ENCODE measurements at regions not wholly inside any gene's neighbourhood (a gene's known extent, or its start where the extent isn't known, plus 50 kb on each side); places are given as distances from the start of the nearest gene placed in this dataset.

DNA sequence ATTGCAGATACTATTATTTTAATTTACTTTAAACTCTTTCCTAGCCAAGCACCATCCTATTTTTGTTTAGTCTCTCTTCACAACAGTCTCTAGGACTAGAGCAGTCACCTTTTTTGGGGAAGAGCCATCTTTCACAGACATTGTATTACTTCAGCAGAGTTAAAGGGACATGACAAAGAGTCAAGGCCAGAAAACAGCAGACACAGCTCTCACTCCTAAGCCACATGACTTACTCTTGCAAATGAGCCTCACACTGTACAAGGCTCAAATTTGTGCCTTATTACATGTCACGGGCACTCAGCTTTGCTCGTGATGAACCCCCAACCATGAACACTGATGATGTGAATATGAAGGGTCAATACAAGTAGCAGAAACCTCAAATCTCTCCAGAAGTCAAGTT, 104.3 kb downstream of the ZNF608 start (continued):
- TF ChIP-seq, protein P1, sequence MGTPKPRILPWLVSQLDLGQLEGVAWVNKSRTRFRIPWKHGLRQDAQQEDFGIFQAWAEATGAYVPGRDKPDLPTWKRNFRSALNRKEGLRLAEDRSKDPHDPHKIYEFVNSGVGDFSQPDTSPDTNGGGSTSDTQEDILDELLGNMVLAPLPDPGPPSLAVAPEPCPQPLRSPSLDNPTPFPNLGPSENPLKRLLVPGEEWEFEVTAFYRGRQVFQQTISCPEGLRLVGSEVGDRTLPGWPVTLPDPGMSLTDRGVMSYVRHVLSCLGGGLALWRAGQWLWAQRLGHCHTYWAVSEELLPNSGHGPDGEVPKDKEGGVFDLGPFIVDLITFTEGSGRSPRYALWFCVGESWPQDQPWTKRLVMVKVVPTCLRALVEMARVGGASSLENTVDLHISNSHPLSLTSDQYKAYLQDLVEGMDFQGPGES (IDR thresholded peaks at IDR 0.05; ENCODE audit: low read depth, low read length), result no peak
- TF ChIP-seq FOSL2 (IDR thresholded peaks at IDR 0.05; ENCODE audit: borderline replicate concordance, low read depth) (no peak), EZH2phosphoT487 (IDR thresholded peaks at IDR 0.05; ENCODE audit: borderline replicate concordance, low read depth) (no peak), FOXJ3 (CRISPR knock-in tag; IDR thresholded peaks at IDR 0.05) (no peak), TEAD4 (IDR thresholded peaks at IDR 0.05; ENCODE audit: borderline replicate concordance, insufficient read depth) (no peak), FOXM1 (IDR thresholded peaks at IDR 0.05; ENCODE audit: low read depth) (no peak), RFX5 (IDR thresholded peaks at IDR 0.05; ENCODE audit: low read length) (no peak)
- TF ChIP-seq, protein P2, sequence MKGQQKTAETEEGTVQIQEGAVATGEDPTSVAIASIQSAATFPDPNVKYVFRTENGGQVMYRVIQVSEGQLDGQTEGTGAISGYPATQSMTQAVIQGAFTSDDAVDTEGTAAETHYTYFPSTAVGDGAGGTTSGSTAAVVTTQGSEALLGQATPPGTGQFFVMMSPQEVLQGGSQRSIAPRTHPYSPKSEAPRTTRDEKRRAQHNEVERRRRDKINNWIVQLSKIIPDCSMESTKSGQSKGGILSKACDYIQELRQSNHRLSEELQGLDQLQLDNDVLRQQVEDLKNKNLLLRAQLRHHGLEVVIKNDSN (IDR thresholded peaks at IDR 0.05; ENCODE audit: borderline replicate concordance, low read depth), result no peak
- TF ChIP-seq, protein P3, sequence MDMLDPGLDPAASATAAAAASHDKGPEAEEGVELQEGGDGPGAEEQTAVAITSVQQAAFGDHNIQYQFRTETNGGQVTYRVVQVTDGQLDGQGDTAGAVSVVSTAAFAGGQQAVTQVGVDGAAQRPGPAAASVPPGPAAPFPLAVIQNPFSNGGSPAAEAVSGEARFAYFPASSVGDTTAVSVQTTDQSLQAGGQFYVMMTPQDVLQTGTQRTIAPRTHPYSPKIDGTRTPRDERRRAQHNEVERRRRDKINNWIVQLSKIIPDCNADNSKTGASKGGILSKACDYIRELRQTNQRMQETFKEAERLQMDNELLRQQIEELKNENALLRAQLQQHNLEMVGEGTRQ (IDR thresholded peaks at IDR 0.05; ENCODE audit: borderline replicate concordance, low read depth, low read length), result no peak

DNA sequence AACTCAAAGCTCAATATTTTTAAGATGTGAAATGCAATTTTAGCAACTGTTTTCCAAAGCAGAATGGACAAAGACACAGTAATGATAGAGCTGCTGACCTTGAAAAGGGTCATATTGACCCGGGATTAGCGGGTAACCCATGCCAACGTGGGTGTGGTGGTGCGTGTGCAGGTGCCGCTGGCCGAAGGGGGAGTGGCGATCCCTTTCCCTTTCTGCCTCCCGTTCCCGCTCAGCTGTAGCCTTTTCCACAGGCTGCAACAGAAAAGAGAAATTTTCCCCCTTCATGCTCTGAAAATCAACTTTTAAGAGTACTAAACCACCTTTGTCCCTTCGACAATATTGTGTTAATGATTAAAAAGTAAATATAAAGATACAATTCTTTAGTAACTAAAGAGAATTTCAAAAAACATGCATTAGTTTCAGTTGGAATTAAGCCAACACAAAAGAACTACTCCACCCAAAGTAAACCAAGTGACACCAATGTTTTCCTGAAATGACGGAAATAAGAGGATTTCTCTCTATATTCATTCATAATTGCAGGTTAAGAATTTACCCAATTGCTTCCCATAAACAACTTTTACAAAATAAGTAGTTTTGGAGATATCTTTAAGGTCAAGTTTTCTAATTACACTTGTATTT, 105.2 kb downstream of the ZNF608 start:
- H4K20me1 ChIP-seq (ENCODE audit: insufficient read depth), result no peaks in the 10 kb centered on the region
- H3K36me3 ChIP-seq (replicated peaks in 1 of 2; ENCODE audit: control insufficient read depth in 1 of 2, insufficient read depth in 2 of 2, low read length in 1 of 2), result peaks cover 0 to 5% of the 10 kb centered on the region in 2 experiments
- no peak overlapping the region for H3K4me3 ChIP-seq (ENCODE audit: low read depth in 2 of 2, low read length in 1 of 2)
- peaks cover 0 to 13% of the 10 kb centered on the region in 2 experiments; a peak in 2 of 4 replicates for H3K4me1 ChIP-seq (ENCODE audit: control insufficient read depth in 1 of 2, insufficient read depth in 2 of 2, low read depth in 1 of 2, low read length in 1 of 2)
- no peak overlapping the region for H2AFZ ChIP-seq (ENCODE audit: low read depth)
- H3K9ac ChIP-seq, result no peak overlapping the region
- WGBS (ENCODE audit: low lambda C conversion rate), result 86% methylated on average over 11 of the region's 11 CpGs
- no peak overlapping the region for H3K4me2 ChIP-seq
- ChIA-PET POLR2A (no interaction called here), CTCF (no interaction called here)
- no peaks in the 10 kb centered on the region for H3K9me3 ChIP-seq
- H3K27me3 ChIP-seq (ENCODE audit: insufficient read depth), result no peaks in the 10 kb centered on the region
- H3F3A ChIP-seq (replicated peaks; ENCODE audit: insufficient read depth), result no peaks in the 10 kb centered on the region
- no peaks in the 10 kb centered on the region for H3K9me2 ChIP-seq
- H3K27ac ChIP-seq (ENCODE audit: low read depth in 2 of 2, low read length in 1 of 2), result no peak overlapping the region
- H3K79me2 ChIP-seq (ENCODE audit: insufficient read depth), result no peaks in the 10 kb centered on the region
- no peak for DNase-seq
- no peak for TF ChIP-seq EZH2phosphoT487 (IDR thresholded peaks at IDR 0.05; ENCODE audit: borderline replicate concordance, low read depth)
- no peak for TF ChIP-seq SMC3 (IDR thresholded peaks at IDR 0.05; ENCODE audit: low read depth, low read length)
- TF ChIP-seq RFX5 (IDR thresholded peaks at IDR 0.05; ENCODE audit: low read length), result no peak
- TF ChIP-seq NFIC (IDR thresholded peaks at IDR 0.05; ENCODE audit: borderline replicate concordance), result no peak
- no peak for TF ChIP-seq RXRA (IDR thresholded peaks at IDR 0.05; ENCODE audit: borderline replicate concordance, low read depth)
- TF ChIP-seq, protein P3 (IDR thresholded peaks at IDR 0.05; ENCODE audit: borderline replicate concordance, low read depth, low read length), result no peak
- TF ChIP-seq TCF12 (IDR thresholded peaks at IDR 0.05), result no peak
- no peak for TF ChIP-seq JUND (IDR thresholded peaks at IDR 0.05)
- no peak for TF ChIP-seq FOXJ3 (CRISPR knock-in tag; IDR thresholded peaks at IDR 0.05)
- no peak for TF ChIP-seq TEAD4 (IDR thresholded peaks at IDR 0.05; ENCODE audit: borderline replicate concordance, insufficient read depth)
- TF ChIP-seq MEF2A (IDR thresholded peaks at IDR 0.05; ENCODE audit: borderline replicate concordance, low read depth), result no peak
- TF ChIP-seq, protein P4, sequence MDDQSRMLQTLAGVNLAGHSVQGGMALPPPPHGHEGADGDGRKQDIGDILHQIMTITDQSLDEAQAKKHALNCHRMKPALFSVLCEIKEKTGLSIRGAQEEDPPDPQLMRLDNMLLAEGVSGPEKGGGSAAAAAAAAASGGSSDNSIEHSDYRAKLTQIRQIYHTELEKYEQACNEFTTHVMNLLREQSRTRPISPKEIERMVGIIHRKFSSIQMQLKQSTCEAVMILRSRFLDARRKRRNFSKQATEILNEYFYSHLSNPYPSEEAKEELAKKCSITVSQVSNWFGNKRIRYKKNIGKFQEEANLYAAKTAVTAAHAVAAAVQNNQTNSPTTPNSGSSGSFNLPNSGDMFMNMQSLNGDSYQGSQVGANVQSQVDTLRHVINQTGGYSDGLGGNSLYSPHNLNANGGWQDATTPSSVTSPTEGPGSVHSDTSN (IDR thresholded peaks at IDR 0.05), result no peak
- TF ChIP-seq GABPA (IDR thresholded peaks at IDR 0.05; ENCODE audit: low read depth), result no peak
- TF ChIP-seq, protein P5, sequence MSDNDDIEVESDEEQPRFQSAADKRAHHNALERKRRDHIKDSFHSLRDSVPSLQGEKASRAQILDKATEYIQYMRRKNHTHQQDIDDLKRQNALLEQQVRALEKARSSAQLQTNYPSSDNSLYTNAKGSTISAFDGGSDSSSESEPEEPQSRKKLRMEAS (IDR thresholded peaks at IDR 0.05; ENCODE audit: low read depth), result no peak
- TF ChIP-seq, protein P6, sequence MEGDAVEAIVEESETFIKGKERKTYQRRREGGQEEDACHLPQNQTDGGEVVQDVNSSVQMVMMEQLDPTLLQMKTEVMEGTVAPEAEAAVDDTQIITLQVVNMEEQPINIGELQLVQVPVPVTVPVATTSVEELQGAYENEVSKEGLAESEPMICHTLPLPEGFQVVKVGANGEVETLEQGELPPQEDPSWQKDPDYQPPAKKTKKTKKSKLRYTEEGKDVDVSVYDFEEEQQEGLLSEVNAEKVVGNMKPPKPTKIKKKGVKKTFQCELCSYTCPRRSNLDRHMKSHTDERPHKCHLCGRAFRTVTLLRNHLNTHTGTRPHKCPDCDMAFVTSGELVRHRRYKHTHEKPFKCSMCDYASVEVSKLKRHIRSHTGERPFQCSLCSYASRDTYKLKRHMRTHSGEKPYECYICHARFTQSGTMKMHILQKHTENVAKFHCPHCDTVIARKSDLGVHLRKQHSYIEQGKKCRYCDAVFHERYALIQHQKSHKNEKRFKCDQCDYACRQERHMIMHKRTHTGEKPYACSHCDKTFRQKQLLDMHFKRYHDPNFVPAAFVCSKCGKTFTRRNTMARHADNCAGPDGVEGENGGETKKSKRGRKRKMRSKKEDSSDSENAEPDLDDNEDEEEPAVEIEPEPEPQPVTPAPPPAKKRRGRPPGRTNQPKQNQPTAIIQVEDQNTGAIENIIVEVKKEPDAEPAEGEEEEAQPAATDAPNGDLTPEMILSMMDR (IDR thresholded peaks at IDR 0.05), result no peak
- TF ChIP-seq, protein P1 (IDR thresholded peaks at IDR 0.05; ENCODE audit: low read depth, low read length), result no peak
- no peak for TF ChIP-seq NRF1 (IDR thresholded peaks at IDR 0.05; ENCODE audit: low read depth, low read length)

All from SK-N-SH (cell line).